ENCODE measurements at regions not wholly inside any gene's neighbourhood (a gene's known extent, or its start where the extent isn't known, plus 50 kb on each side); places are given as distances from the start of the nearest gene placed in this dataset.

- Mint-ChIP-seq H3K4me1 (peaks cover 8 to 10% of the 10 kb centered on the region in 2 donors), H3K9me3 (peaks cover 0 to 2% of the 10 kb centered on the region in 2 donors), H3K4me3 (no peak overlapping the region), H3K36me3 (no peaks in the 10 kb centered on the region), H3K27ac (no peak overlapping the region), H3K27me3 (no peaks in the 10 kb centered on the region)
- ATAC-seq (replicated peaks) (no peak), DNase-seq (no peak)
These were observed 104.7 kb upstream of the RAP1B start for GRCh38 chr12:68505970-68506369.

DNA sequence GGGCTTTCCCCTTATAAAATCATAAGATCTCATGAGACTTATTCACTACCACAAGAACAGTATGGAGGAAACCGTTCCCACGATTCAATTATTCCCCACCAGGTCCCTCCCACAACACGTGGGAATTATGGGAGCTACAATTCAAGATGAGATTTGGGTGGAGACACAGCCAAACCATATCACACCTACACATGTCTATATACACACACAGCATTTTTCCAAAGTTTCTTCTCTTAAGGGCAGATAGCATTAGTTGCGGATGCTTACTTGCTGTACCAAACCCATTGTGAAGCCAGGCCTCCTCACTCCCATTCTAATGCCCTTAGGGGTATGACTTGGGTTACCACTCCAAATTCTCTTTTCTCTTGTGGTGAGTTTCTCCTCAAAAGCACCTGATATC lies 104.1 kb upstream of the RAP1B start:
- DNase-seq (no peak), ATAC-seq (replicated peaks) (peak; percentile 36 to 52)
- H3K4me1 Mint-ChIP-seq: peaks cover 8 to 10% of the 10 kb centered on the region in 2 donors
- H3K36me3 Mint-ChIP-seq: no peaks in the 10 kb centered on the region
- no peak overlapping the region for H3K27ac Mint-ChIP-seq
- H3K4me3 Mint-ChIP-seq: no peak overlapping the region
- H3K27me3 Mint-ChIP-seq: no peaks in the 10 kb centered on the region
- peaks cover 0 to 2% of the 10 kb centered on the region in 2 donors for H3K9me3 Mint-ChIP-seq

GRCh38 chr12:68507657-68508056 lies 103.0 kb upstream of the RAP1B start:
- Mint-ChIP-seq H3K4me1 (peaks cover 8 to 10% of the 10 kb centered on the region in 2 donors), H3K9me3 (peaks cover 1 to 2% of the 10 kb centered on the region in 2 donors), H3K27ac (no peak overlapping the region), H3K36me3 (no peaks in the 10 kb centered on the region), H3K27me3 (no peaks in the 10 kb centered on the region), H3K4me3 (no peak overlapping the region)
- ATAC-seq (replicated peaks) (no peak), DNase-seq (no peak)

- H3K9me3 Mint-ChIP-seq: peaks cover 3 to 4% of the 10 kb centered on the region in 2 donors
- H3K27ac Mint-ChIP-seq: no peak overlapping the region
- ATAC-seq (replicated peaks) (peak; percentile 34 to 44), DNase-seq (no peak)
- H3K4me3 Mint-ChIP-seq: no peak overlapping the region
- H3K36me3 Mint-ChIP-seq: no peaks in the 10 kb centered on the region
- peaks cover 8 to 10% of the 10 kb centered on the region in 2 donors for H3K4me1 Mint-ChIP-seq
- H3K27me3 Mint-ChIP-seq: no peaks in the 10 kb centered on the region
These were observed 102.1 kb upstream of the RAP1B start for GRCh38 chr12:68508576-68508975.

DNA sequence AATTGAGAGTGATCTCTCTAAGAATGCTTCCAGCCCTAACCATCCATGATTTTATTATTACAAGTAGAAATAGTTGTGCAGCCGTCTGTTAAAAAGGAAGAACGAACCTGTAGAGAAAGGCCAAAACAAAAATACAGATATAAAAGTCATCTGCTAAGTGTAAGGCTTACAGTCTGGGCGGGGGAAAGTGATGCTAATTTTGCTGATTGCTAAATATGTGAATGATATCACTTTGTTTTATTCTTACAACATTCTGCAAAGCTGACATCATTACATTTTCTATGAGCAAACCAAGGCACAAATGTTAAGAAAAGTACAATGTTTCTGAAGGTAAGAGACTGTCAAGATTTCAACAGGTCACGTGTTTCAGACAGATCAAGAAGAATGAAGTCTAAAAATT lies 101.5 kb upstream of the RAP1B start:
- no peaks in the 10 kb centered on the region for H3K36me3 Mint-ChIP-seq
- H3K4me1 Mint-ChIP-seq: peaks cover 8 to 10% of the 10 kb centered on the region in 2 donors
- H3K27ac Mint-ChIP-seq: no peak overlapping the region
- H3K9me3 Mint-ChIP-seq: peaks cover 3 to 4% of the 10 kb centered on the region in 2 donors
- ATAC-seq (replicated peaks) (no peak), DNase-seq (no peak)
- no peaks in the 10 kb centered on the region for H3K27me3 Mint-ChIP-seq
- no peak overlapping the region for H3K4me3 Mint-ChIP-seq

DNA sequence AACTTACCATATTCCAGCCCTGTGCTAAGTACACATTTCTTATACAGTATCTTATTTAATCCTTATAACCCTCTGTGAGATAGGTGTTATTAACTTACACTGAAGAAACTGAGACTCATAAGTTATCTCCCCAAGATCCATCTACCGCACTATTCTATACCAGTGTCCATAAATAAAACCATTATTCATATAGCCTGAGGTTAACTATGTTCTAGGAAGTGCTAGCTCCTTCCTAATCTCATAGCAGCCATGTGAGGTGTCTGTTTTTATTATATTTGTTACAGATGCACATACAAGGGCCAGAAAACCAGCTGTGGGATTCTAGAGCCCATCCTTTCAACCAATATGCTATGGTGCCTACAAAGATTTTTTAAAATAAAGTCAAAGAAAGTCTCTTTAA lies 100.3 kb upstream of the RAP1B start:
- no peaks in the 10 kb centered on the region for H3K36me3 Mint-ChIP-seq
- peaks cover 3 to 4% of the 10 kb centered on the region in 2 donors for H3K9me3 Mint-ChIP-seq
- H3K4me1 Mint-ChIP-seq: peaks cover 8 to 10% of the 10 kb centered on the region in 2 donors
- no peak for DNase-seq
- H3K27ac Mint-ChIP-seq: no peak overlapping the region
- no peak overlapping the region for H3K4me3 Mint-ChIP-seq
- ATAC-seq (replicated peaks): no peak
- H3K27me3 Mint-ChIP-seq: no peaks in the 10 kb centered on the region

DNA sequence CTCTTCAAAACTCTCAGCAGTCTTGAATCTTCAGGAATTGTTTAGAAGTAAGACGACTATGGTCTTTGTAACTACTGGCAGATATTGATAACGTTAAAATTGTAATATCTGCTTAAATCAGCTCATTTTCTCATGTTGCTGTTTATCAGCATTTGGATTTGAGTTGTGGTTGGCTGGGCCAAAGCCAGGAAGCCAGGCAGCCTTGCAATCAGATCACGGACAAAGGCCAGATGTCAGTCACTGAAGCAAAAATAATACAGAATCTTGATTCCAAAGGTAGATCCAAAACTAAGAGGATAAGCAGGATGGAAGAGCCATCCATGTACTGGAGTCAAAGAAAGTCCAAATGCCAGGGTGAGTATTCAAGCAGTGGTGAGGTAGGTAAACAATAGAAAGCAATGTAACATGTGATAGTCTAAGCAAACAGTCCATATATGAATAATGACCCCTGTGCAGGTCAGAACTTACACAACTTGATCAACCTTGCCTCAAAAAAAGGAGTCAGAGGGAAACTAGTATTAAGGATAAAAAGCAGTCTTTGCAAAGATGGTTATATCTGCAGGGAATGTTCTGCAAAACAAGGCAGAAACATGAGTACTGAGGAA lies 95.8 kb upstream of the RAP1B start:
- peaks cover 2 to 3% of the 10 kb centered on the region in 2 donors for H3K9me3 Mint-ChIP-seq
- H3K36me3 Mint-ChIP-seq: no peaks in the 10 kb centered on the region
- DNase-seq: no peak
- ATAC-seq (replicated peaks): no peak
- no peaks in the 10 kb centered on the region for H3K4me1 Mint-ChIP-seq
- no peaks in the 10 kb centered on the region for H3K27me3 Mint-ChIP-seq
- H3K27ac Mint-ChIP-seq: no peak overlapping the region
- H3K4me3 Mint-ChIP-seq: no peak overlapping the region

DNA sequence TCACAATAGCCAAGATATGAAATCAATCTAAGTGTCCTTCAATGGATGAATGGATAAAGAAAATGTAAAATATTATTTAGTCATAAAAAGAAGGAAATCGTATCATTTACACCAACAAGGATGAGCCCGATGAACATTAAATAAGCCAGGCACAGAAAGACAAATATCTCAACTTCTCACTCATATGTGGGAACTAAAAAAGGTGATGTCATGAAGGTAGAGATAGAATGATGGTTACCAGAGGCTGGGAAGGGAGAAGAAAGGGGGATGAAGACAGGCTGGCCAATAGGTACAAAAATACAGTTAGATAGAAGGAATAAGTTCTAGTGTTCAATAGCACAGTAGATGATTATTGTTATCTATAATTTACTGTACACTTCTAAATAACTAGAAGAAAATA lies 94.9 kb upstream of the RAP1B start:
- Mint-ChIP-seq H3K27ac (no peak overlapping the region), H3K4me3 (no peak overlapping the region), H3K4me1 (no peaks in the 10 kb centered on the region), H3K36me3 (no peaks in the 10 kb centered on the region), H3K27me3 (no peaks in the 10 kb centered on the region), H3K9me3 (peaks cover 2 to 3% of the 10 kb centered on the region in 2 donors)
- ATAC-seq (replicated peaks): no peak
- DNase-seq: no peak

GRCh38 chr12:68521321-68521839 lies 89.3 kb upstream of the RAP1B start:
- no peak for ATAC-seq (replicated peaks)
- no peak overlapping the region for H3K4me3 Mint-ChIP-seq
- peaks cover 0 to 7% of the 10 kb centered on the region in 2 donors for H3K4me1 Mint-ChIP-seq
- H3K36me3 Mint-ChIP-seq: no peaks in the 10 kb centered on the region
- H3K27me3 Mint-ChIP-seq: no peaks in the 10 kb centered on the region
- no peak overlapping the region for H3K27ac Mint-ChIP-seq
- H3K9me3 Mint-ChIP-seq: no peaks in the 10 kb centered on the region
- DNase-seq: no peak

DNA sequence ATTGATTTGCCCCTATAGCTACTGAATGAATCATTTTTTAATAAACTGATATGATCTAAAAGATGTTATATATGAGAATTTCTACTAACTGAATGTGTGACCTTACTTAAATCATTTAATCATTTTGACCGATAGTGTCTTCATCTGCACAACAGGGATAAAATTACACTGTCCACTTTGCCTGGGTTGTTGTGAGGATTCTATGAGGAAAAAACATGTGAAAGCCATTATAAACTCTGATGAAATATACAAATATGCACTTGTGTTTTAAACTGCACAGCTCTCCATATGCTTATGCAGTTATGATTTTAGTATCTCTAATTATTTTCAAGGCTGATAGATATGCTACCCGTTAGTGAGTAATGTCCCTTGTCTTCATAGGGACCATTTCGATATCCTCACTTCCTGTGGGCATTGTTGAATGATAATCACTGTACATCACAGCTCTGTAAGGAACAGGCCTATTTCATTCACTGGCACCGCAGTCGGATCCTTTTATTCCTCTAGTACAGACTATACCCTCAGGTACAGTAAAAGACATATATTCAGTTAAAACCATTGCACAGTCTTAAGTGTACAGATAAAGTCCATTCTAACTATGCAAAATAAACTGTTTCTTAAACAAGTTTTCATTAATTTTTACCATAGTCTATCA lies 88.7 kb upstream of the RAP1B start:
- H3K27me3 Mint-ChIP-seq: no peaks in the 10 kb centered on the region
- no peak for ATAC-seq (replicated peaks)
- peaks cover 0 to 7% of the 10 kb centered on the region in 2 donors for H3K4me1 Mint-ChIP-seq
- H3K4me3 Mint-ChIP-seq: no peak overlapping the region
- no peaks in the 10 kb centered on the region for H3K36me3 Mint-ChIP-seq
- DNase-seq: no peak
- H3K27ac Mint-ChIP-seq: no peak overlapping the region
- no peaks in the 10 kb centered on the region for H3K9me3 Mint-ChIP-seq

- DNase-seq (no peak), ATAC-seq (replicated peaks) (no peak)
- peaks cover 0 to 3% of the 10 kb centered on the region in 2 donors for H3K4me1 Mint-ChIP-seq
- H3K9me3 Mint-ChIP-seq: no peaks in the 10 kb centered on the region
- no peak overlapping the region for H3K4me3 Mint-ChIP-seq
- H3K27me3 Mint-ChIP-seq: no peaks in the 10 kb centered on the region
- H3K27ac Mint-ChIP-seq: no peak overlapping the region
- H3K36me3 Mint-ChIP-seq: no peaks in the 10 kb centered on the region
These were observed 81.2 kb upstream of the RAP1B start for GRCh38 chr12:68529466-68529865.

- no peaks in the 10 kb centered on the region for H3K27me3 Mint-ChIP-seq
- no peak overlapping the region for H3K27ac Mint-ChIP-seq
- H3K9me3 Mint-ChIP-seq: no peaks in the 10 kb centered on the region
- H3K4me1 Mint-ChIP-seq: peaks cover 0 to 3% of the 10 kb centered on the region in 2 donors
- no peak overlapping the region for H3K4me3 Mint-ChIP-seq
- DNase-seq (no peak), ATAC-seq (replicated peaks) (no peak)
- no peaks in the 10 kb centered on the region for H3K36me3 Mint-ChIP-seq
These were observed 80.8 kb upstream of the RAP1B start for GRCh38 chr12:68529869-68530268.

GRCh38 chr12:68530299-68530698 lies 80.4 kb upstream of the RAP1B start:
- Mint-ChIP-seq H3K4me1 (peaks cover 0 to 3% of the 10 kb centered on the region in 2 donors), H3K27me3 (no peaks in the 10 kb centered on the region), H3K9me3 (no peaks in the 10 kb centered on the region), H3K4me3 (no peak overlapping the region), H3K27ac (no peak overlapping the region), H3K36me3 (no peaks in the 10 kb centered on the region)
- no peak for ATAC-seq (replicated peaks)
- DNase-seq: no peak

- no peak for DNase-seq
These were observed 79.7 kb upstream of the RAP1B start for GRCh38 chr12:68530965-68531364.

GRCh38 chr12:68532204-68532886 lies 78.4 kb upstream of the RAP1B start:
- H3K4me1 Mint-ChIP-seq: peaks cover 0 to 3% of the 10 kb centered on the region in 2 donors
- H3K9me3 Mint-ChIP-seq: no peaks in the 10 kb centered on the region
- H3K27ac Mint-ChIP-seq: no peak overlapping the region
- ATAC-seq (replicated peaks): no peak
- no peak for DNase-seq
- H3K27me3 Mint-ChIP-seq: no peaks in the 10 kb centered on the region
- no peak overlapping the region for H3K4me3 Mint-ChIP-seq
- H3K36me3 Mint-ChIP-seq: no peaks in the 10 kb centered on the region

More at GRCh38 chr12:68530965-68531364, 79.7 kb upstream of the RAP1B start:
- Mint-ChIP-seq H3K9me3 (no peaks in the 10 kb centered on the region), H3K4me3 (no peak overlapping the region), H3K27me3 (no peaks in the 10 kb centered on the region), H3K36me3 (no peaks in the 10 kb centered on the region), H3K4me1 (peaks cover 0 to 3% of the 10 kb centered on the region in 2 donors), H3K27ac (no peak overlapping the region)
- no peak for ATAC-seq (replicated peaks)
